SU-DHL-6 (cell line): ENCODE measurements at regions not wholly inside any gene's neighbourhood (a gene's known extent, or its start where the extent isn't known, plus 50 kb on each side); places are given as distances from the start of the nearest gene placed in this dataset.

Experiments
- EZH2phosphoT487 ChIP-seq: fragments of 200-600 bp; sonication (generic), shearing (Covaris generic); conservative IDR thresholded peaks from 2 replicates; pipeline ENCODE4 v1.6.1; 2018; ENCODE audit warnings: mild to moderate bottlenecking, antibody characterized with exemption, low read length, moderate library complexity, mixed read lengths
- TF ChIP-seq, protein P1 (sequence below): fragments of 200-600 bp; sonication (generic); IDR thresholded peaks from one replicate; pipeline ENCODE4 v1.5.1; 2017; ENCODE audit warnings: antibody characterized with exemption, mild to moderate bottlenecking, low read length, moderate library complexity; ENCODE audit not compliant: insufficient read depth, poor library complexity, severe bottlenecking

DNA sequence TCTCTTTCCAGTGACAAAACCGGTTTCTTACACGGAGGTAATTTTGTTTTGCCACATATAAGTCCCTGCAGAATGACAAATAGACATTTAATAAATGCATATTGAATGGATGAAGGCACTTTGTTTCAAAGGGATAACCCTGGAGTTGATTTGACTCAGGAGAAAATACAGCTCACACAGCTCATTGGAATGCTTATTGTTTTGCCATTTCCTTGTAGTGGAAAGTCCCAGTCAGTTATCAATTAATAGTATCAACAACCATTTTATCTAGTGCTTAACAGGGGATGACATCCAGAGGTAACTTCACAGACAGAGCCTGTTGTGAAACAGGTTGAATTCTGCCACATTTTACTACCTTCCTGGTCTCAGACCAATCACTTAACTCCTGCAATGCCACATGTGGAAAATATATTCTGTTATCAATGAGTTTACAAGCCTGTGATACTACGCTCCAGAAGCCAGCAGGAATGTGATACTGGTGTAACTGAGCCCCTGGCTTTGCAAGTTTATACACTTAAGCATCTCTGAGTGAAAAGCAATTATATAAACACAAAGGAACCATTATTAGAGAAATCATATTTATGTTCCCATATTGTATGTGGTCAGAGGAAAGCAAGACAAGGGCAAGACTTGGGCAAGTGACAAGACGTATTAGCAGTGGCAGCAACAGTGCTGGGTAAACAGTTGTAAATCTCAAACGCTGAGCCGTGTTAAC is 123.1 kb upstream of the ANKRD55 start:
- TF ChIP-seq, protein P1, sequence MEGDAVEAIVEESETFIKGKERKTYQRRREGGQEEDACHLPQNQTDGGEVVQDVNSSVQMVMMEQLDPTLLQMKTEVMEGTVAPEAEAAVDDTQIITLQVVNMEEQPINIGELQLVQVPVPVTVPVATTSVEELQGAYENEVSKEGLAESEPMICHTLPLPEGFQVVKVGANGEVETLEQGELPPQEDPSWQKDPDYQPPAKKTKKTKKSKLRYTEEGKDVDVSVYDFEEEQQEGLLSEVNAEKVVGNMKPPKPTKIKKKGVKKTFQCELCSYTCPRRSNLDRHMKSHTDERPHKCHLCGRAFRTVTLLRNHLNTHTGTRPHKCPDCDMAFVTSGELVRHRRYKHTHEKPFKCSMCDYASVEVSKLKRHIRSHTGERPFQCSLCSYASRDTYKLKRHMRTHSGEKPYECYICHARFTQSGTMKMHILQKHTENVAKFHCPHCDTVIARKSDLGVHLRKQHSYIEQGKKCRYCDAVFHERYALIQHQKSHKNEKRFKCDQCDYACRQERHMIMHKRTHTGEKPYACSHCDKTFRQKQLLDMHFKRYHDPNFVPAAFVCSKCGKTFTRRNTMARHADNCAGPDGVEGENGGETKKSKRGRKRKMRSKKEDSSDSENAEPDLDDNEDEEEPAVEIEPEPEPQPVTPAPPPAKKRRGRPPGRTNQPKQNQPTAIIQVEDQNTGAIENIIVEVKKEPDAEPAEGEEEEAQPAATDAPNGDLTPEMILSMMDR: no peak
- TF ChIP-seq EZH2phosphoT487: no peak
